SK-N-MC (cell line): ENCODE measurements at regions not wholly inside any gene's neighbourhood (a gene's known extent, or its start where the extent isn't known, plus 50 kb on each side); places are given as distances from the start of the nearest gene placed in this dataset.

Source experiments
- DNase-seq: peaks from one replicate; pipeline ENCODE4 v3.0.0-alpha.2; 2011; ENCODE audit warnings: low read depth, low spot score
- H3K27ac ChIP-seq: fragments of 200-600 bp; sonication (generic); 2 replicates; pipeline ENCODE4 v1.5.1; 2016; ENCODE audit warnings: mixed run types
- H3K36me3 ChIP-seq: fragments of 200-600 bp; sonication (generic); 2 replicates; pipeline ENCODE4 v1.6.1; 2017; ENCODE audit warnings: antibody characterized with exemption, low read length, mixed read lengths; ENCODE audit not compliant: insufficient read depth
- H3K4me3 ChIP-seq: fragments of 200-600 bp; sonication (generic); 2 replicates; pipeline ENCODE4 v1.5.1; 2016
- H3K9ac ChIP-seq: fragments of 200-600 bp; sonication (generic); 2 replicates; pipeline ENCODE4 v1.8.0; 2017; ENCODE audit warnings: mixed run types, mixed read lengths; ENCODE audit not compliant: insufficient read length
- H3K9me3 ChIP-seq: fragments of 200-600 bp; sonication (generic); 2 replicates; pipeline ENCODE4 v1.6.1; 2017; ENCODE audit warnings: low read depth, mild to moderate bottlenecking, antibody characterized with exemption, low read length, moderate library complexity, mixed read lengths
- EZH2 ChIP-seq: fragments of 200-600 bp; sonication (generic); IDR thresholded peaks from one replicate; pipeline ENCODE4 v1.6.1; 2017; ENCODE audit warnings: antibody characterized with exemption
- FOXP2 ChIP-seq: optimal IDR thresholded peaks from 2 replicates; pipeline ENCODE3; 2011; ENCODE audit warnings: mild to moderate bottlenecking, moderate library complexity; ENCODE audit not compliant: insufficient read depth; ENCODE audit errors: extremely low read length, control extremely low read depth
- POLR2AphosphoS5 ChIP-seq: IDR thresholded peaks from 2 replicates; pipeline ENCODE4 v1.6.1; 2012; ENCODE audit warnings: mild to moderate bottlenecking, low read depth, low read length, borderline replicate concordance

DNA sequence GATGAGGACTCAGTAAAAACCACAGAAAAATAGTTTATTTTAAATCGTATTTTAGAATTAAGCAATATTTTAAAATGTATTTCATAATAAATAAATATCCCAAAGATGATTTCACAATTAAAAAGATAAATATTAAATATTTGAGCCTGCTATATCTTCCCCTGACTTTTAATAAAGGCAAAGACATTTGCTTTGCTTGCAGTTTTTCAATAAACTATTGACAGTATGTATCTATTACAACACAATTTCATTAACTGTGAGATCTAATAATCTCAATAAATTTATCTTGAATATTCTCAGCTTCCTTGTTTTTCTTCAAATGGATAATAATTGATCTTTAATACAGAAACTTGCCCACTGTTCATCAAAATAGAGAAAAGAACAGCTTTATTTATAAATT lies 186.2 kb upstream of the TARS1 start:
- TF ChIP-seq EZH2 (no peak), FOXP2 (no peak), POLR2AphosphoS5 (no peak)
- Histone ChIP-seq H3K9ac (no peak overlapping the region), H3K9me3 (no peaks in the 10 kb centered on the region), H3K36me3 (no peaks in the 10 kb centered on the region), H3K4me3 (no peak overlapping the region), H3K27ac (no peak overlapping the region)
- no peak for DNase-seq

- no peak for DNase-seq
- no peak overlapping the region for H3K9ac ChIP-seq
- H3K27ac ChIP-seq: no peak overlapping the region
- no peak overlapping the region for H3K4me3 ChIP-seq
- H3K36me3 ChIP-seq: no peaks in the 10 kb centered on the region
- no peak for TF ChIP-seq EZH2
- TF ChIP-seq POLR2AphosphoS5: no peak
- TF ChIP-seq FOXP2: no peak
- H3K9me3 ChIP-seq: no peaks in the 10 kb centered on the region
These were observed 182.8 kb upstream of the TARS1 start for GRCh38 chr5:33257807-33258429.

DNA sequence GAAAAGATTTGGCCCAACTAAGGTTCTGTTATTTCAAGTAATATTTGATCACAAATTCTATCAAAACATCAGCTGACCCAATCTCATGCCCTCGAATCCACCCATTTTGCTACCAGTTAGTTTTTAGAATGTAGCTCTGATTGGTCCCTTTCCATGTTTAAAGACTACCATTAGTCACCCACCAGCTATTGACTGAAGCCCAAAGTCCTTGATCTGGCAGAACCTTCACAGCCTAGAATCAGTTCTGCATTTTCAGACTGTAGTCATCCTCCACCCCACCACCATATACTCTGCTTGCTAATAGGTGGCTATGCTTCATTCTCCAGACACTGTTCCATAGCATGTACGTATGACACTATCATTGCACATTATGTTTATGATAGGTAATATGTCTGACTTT lies 182.2 kb upstream of the TARS1 start:
- H3K27ac ChIP-seq: no peak overlapping the region
- H3K4me3 ChIP-seq: no peak overlapping the region
- H3K9me3 ChIP-seq: no peaks in the 10 kb centered on the region
- no peak overlapping the region for H3K9ac ChIP-seq
- TF ChIP-seq POLR2AphosphoS5 (no peak), FOXP2 (no peak), EZH2 (no peak)
- H3K36me3 ChIP-seq: no peaks in the 10 kb centered on the region
- no peak for DNase-seq

- Histone ChIP-seq H3K27ac (no peak overlapping the region), H3K4me3 (no peak overlapping the region), H3K36me3 (no peaks in the 10 kb centered on the region), H3K9ac (no peak overlapping the region), H3K9me3 (no peaks in the 10 kb centered on the region)
- no peak for TF ChIP-seq EZH2
- TF ChIP-seq FOXP2: no peak
- no peak for TF ChIP-seq POLR2AphosphoS5
- no peak for DNase-seq
These were observed 180.7 kb upstream of the TARS1 start for GRCh38 chr5:33260098-33260497.

DNA sequence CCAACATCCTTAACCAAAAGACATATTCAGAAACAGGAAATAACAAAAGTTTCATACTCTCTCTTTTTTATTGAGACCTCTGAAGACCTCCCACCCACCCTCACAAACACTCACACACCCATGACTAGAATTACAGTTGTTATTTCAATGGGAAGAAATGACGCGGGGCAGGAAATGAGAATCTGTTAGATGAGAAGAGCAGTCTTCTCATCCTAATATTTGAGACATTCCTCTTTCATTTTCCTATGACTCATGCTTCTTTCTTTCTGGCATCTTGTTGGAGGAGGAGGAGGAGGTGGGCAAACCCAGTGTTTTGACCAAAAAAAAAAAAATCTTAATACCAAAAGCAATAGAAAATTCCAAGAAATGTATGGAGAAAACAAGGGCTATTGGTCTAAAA lies 179.5 kb upstream of the TARS1 start:
- TF ChIP-seq FOXP2: no peak
- TF ChIP-seq POLR2AphosphoS5: no peak
- no peak for TF ChIP-seq EZH2

GRCh38 chr5:33261747-33262146 lies 179.0 kb upstream of the TARS1 start:
- no peak overlapping the region for H3K9ac ChIP-seq
- H3K9me3 ChIP-seq: no peaks in the 10 kb centered on the region
- H3K36me3 ChIP-seq: no peaks in the 10 kb centered on the region
- no peak overlapping the region for H3K27ac ChIP-seq
- no peak overlapping the region for H3K4me3 ChIP-seq
- no peak for TF ChIP-seq EZH2
- no peak for TF ChIP-seq FOXP2
- TF ChIP-seq POLR2AphosphoS5: no peak
- no peak for DNase-seq

More for the DNA sequence above, 179.5 kb upstream of the TARS1 start:
- H3K27ac ChIP-seq: no peak overlapping the region
- no peak overlapping the region for H3K9ac ChIP-seq
- DNase-seq: no peak
- H3K4me3 ChIP-seq: no peak overlapping the region
- no peaks in the 10 kb centered on the region for H3K9me3 ChIP-seq
- no peaks in the 10 kb centered on the region for H3K36me3 ChIP-seq

DNA sequence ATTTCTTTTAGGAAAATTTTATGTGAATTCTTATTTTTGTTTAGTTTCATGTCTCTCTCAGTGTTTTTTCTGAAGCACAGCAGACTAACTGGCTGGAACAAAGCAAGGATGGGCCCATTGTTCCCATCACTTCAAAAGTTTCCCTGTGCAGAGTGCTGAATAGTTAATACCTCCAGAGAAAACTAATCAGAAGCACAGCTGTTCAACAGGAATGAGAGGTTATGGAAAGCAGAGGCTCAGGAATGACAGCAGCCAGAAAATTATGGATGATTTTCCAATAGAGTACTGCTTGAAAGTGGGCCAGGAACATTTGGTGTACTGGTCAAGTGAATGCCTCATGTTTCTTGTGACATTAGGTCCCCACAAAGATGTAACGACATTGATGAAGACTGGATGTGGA lies 173.0 kb upstream of the TARS1 start:
- Histone ChIP-seq H3K36me3 (no peaks in the 10 kb centered on the region), H3K4me3 (no peak overlapping the region), H3K27ac (no peak overlapping the region), H3K9me3 (no peaks in the 10 kb centered on the region), H3K9ac (no peak overlapping the region)
- TF ChIP-seq POLR2AphosphoS5: no peak
- TF ChIP-seq FOXP2: no peak
- no peak for TF ChIP-seq EZH2
- DNase-seq: no peak

DNA sequence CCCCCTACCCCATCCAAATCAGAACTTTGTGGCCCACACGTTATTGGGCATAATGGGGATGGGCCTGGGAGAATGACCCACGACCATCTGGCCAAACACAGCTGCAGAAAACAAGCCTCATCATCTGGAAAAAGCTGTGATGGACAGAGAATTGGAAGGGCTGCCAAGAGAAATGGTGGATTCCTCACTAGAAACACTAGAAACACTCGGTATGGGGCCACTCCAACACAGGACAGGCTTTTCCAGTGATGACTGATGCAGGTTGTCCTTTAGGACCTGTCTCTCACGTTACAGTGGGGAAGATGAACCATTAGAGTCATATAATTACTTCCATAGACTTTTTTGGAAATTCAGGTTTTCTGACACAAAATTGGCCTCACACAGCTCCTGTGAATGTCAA lies 172.4 kb upstream of the TARS1 start:
- no peak overlapping the region for H3K4me3 ChIP-seq
- DNase-seq: no peak
- H3K36me3 ChIP-seq: no peaks in the 10 kb centered on the region
- H3K27ac ChIP-seq: no peak overlapping the region
- no peaks in the 10 kb centered on the region for H3K9me3 ChIP-seq
- no peak overlapping the region for H3K9ac ChIP-seq
- TF ChIP-seq EZH2 (no peak), POLR2AphosphoS5 (no peak), FOXP2 (no peak)

DNA sequence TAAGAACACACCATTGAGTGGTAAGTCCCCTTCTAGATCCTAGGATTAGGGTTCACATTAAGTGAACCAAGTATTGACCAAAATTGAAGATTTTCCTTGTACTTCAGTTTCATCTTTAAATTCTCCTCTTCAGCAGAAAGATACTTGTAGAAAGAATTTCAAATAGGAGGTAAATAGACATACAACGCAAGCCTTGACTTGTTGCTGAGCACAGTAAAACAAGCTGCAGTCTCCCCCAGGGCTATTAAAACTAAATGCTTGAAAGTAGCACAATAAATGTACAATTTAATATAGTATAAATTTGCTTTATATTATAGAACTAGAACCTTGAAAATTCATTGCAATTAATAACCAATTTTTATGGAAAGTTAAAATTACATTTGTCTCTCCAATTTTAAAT lies 170.1 kb upstream of the TARS1 start:
- H3K4me3 ChIP-seq: no peak overlapping the region
- H3K9ac ChIP-seq: no peak overlapping the region
- no peaks in the 10 kb centered on the region for H3K36me3 ChIP-seq
- TF ChIP-seq FOXP2 (no peak), POLR2AphosphoS5 (no peak), EZH2 (no peak)
- no peak overlapping the region for H3K27ac ChIP-seq
- DNase-seq: no peak
- H3K9me3 ChIP-seq: no peaks in the 10 kb centered on the region
